ENCODE measurements at regions not wholly inside any gene's neighbourhood (a gene's known extent, or its start where the extent isn't known, plus 50 kb on each side); places are given as distances from the start of the nearest gene placed in this dataset.

- H3K4me1 ChIP-seq (ENCODE audit: insufficient read depth, low read length) = no peaks in the 10 kb centered on the region
- ChIA-PET CTCF (no interaction called here), POLR2A (no interaction called here)
- Mint-ChIP-seq H3K27me3 (no peaks in the 10 kb centered on the region), H3K9me3 (no peaks in the 10 kb centered on the region), H3K4me3 (no peak overlapping the region), H3K27ac (no peak overlapping the region), H3K36me3 (ENCODE audit: low read depth) (no peaks in the 10 kb centered on the region), H3K4me1 (ENCODE audit: low read depth) (no peaks in the 10 kb centered on the region)
- ATAC-seq (ENCODE audit: poor library complexity) (no peak), DNase-seq (no peak)
- H3K4me3 ChIP-seq (ENCODE audit: low read length) = no peak overlapping the region
- no peak for TF ChIP-seq CTCF (IDR thresholded peaks at IDR 0.05)
- no peaks in the 10 kb centered on the region for H3K27me3 ChIP-seq (ENCODE audit: control insufficient read depth in 1 of 2, insufficient read depth in 2 of 2, low read length in 2 of 2)
- H3K9me3 ChIP-seq (ENCODE audit: control insufficient read depth in 1 of 2, insufficient read depth in 1 of 2, low read length in 2 of 2) = no peaks in the 10 kb centered on the region
- no peak overlapping the region for H3K27ac ChIP-seq (ENCODE audit: low read depth in 1 of 2, low read length in 2 of 2)
- H3K36me3 ChIP-seq (ENCODE audit: insufficient read depth, low read length) = no peaks in the 10 kb centered on the region
- intact Hi-C loops (cut with DNase I, micrococcal nuclease) = no loop called here
Observed at GRCh38 chr1:60341274-60341673, 267.7 kb upstream of the C1orf87 start.

GRCh38 chr1:60331647-60332046 is 258.1 kb upstream of the C1orf87 start:
- no peaks in the 10 kb centered on the region for H3K9me3 ChIP-seq (ENCODE audit: control insufficient read depth in 1 of 2, insufficient read depth in 1 of 2, low read length in 2 of 2)
- ChIA-PET POLR2A (no interaction called here), CTCF (no interaction called here)
- DNase-seq (no peak), ATAC-seq (ENCODE audit: poor library complexity) (no peak)
- no peak overlapping the region for H3K27ac Mint-ChIP-seq
- intact Hi-C loops (cut with DNase I, micrococcal nuclease) = no loop called here
- H3K4me3 ChIP-seq (ENCODE audit: low read length) = no peak overlapping the region
- no peaks in the 10 kb centered on the region for H3K36me3 ChIP-seq (ENCODE audit: insufficient read depth, low read length)
- H3K4me3 Mint-ChIP-seq = no peak overlapping the region
- no peaks in the 10 kb centered on the region for H3K27me3 ChIP-seq (ENCODE audit: control insufficient read depth in 1 of 2, insufficient read depth in 2 of 2, low read length in 2 of 2)
- no peak overlapping the region for H3K27ac ChIP-seq (ENCODE audit: low read depth in 1 of 2, low read length in 2 of 2)
- no peak for TF ChIP-seq CTCF (IDR thresholded peaks at IDR 0.05)
- H3K27me3 Mint-ChIP-seq = no peaks in the 10 kb centered on the region
- no peaks in the 10 kb centered on the region for H3K4me1 ChIP-seq (ENCODE audit: insufficient read depth, low read length)
- H3K4me1 Mint-ChIP-seq (ENCODE audit: low read depth) = no peaks in the 10 kb centered on the region
- no peaks in the 10 kb centered on the region for H3K36me3 Mint-ChIP-seq (ENCODE audit: low read depth)
- H3K9me3 Mint-ChIP-seq = no peaks in the 10 kb centered on the region

- POLR2A ChIA-PET = no interaction called here
- no peaks in the 10 kb centered on the region for H3K36me3 ChIP-seq (ENCODE audit: insufficient read depth, low read length)
- intact Hi-C loops (cut with DNase I, micrococcal nuclease) = no loop called here
- no peaks in the 10 kb centered on the region for H3K27me3 ChIP-seq (ENCODE audit: control insufficient read depth in 1 of 2, insufficient read depth in 2 of 2, low read length in 2 of 2)
- H3K9me3 Mint-ChIP-seq = no peaks in the 10 kb centered on the region
- CTCF ChIA-PET = no interaction called here
- ATAC-seq (ENCODE audit: poor library complexity) (no peak), DNase-seq (no peak)
- no peak overlapping the region for H3K27ac ChIP-seq (ENCODE audit: low read depth in 1 of 2, low read length in 2 of 2)
- TF ChIP-seq CTCF (IDR thresholded peaks at IDR 0.05) = no peak
- no peaks in the 10 kb centered on the region for H3K4me1 ChIP-seq (ENCODE audit: insufficient read depth, low read length)
- no peak overlapping the region for H3K27ac Mint-ChIP-seq
- H3K9me3 ChIP-seq (ENCODE audit: control insufficient read depth in 1 of 2, insufficient read depth in 1 of 2, low read length in 2 of 2) = no peaks in the 10 kb centered on the region
- H3K27me3 Mint-ChIP-seq = no peaks in the 10 kb centered on the region
- H3K4me1 Mint-ChIP-seq (ENCODE audit: low read depth) = no peaks in the 10 kb centered on the region
- no peaks in the 10 kb centered on the region for H3K36me3 Mint-ChIP-seq (ENCODE audit: low read depth)
- no peak overlapping the region for H3K4me3 ChIP-seq (ENCODE audit: low read length)
- no peak overlapping the region for H3K4me3 Mint-ChIP-seq
Observed at GRCh38 chr1:60329651-60330050, 256.1 kb upstream of the C1orf87 start.

Data from CD4-positive, alpha-beta T cell (primary cell).